ENCODE measurements at regions not wholly inside any gene's neighbourhood (a gene's known extent, or its start where the extent isn't known, plus 50 kb on each side); places are given as distances from the start of the nearest gene placed in this dataset.

DNA sequence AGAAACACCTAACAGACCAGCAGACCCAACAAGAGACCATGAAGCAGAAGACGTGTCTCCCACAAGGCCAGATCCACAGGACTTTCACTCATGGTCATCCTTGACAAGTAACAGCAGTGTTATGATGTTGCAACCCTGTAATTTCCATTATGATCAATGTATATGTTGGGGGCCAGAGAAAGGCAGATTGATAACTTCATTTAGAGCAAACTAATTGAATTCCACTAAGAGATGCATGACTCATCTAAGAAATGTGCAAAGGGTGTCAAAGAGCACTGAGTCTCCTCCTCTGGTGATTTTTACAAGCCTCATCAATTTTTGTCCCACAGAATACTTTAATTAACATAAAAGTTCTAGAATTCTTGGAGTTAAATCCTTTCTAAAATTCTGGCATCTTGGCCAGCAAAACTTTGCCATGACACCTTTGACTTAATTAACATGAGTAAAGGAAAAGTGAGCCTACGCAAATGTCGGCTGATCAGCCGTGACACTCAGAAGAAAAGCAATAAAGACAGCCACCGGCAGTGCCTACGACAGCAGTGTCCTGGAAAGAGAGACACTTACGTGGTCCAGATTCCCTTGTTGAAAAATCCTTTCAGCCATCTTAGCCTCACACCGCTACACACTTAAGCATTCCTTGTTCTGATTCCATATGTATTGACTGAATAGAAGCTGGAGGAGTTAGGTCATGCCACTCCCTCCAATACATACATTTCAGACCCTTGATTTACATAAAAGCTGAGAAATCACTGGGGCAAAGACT, 370.2 kb upstream of the CCDC196 start:
- no peak overlapping the region for H3K4me3 ChIP-seq
- no peak overlapping the region for H3K27ac ChIP-seq
- no peaks in the 10 kb centered on the region for H3K4me1 ChIP-seq
- no peaks in the 10 kb centered on the region for H3K36me3 ChIP-seq
- DNase-seq = no peak
- H3K27me3 ChIP-seq = no peaks in the 10 kb centered on the region
- H3K9me3 ChIP-seq = no peaks in the 10 kb centered on the region
- TF ChIP-seq POLR2A (IDR thresholded peaks at IDR 0.05) = no peak
- TF ChIP-seq CTCF (IDR thresholded peaks at IDR 0.05) = no peak

DNA sequence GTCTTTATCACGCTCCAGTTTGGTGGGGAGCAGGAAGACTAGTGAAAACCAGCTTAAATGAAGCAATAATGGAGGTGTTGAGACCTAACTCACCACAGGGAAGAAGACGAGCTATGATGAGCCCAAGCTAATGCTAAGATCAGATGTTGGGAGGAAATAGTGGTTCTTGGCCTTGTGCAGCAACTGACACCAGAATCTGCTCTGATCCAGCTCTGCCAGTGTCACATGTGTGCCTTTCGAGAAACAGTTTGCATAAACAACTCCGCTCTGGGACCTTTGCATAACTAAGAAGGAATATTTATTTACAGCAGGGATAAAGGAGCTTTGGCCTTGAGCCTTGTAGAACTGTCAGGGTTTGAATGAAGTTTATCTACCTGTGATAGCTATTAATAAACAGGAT, 369.4 kb upstream of the CCDC196 start:
- no peak for DNase-seq
- Histone ChIP-seq H3K4me1 (no peaks in the 10 kb centered on the region), H3K36me3 (no peaks in the 10 kb centered on the region), H3K4me3 (no peak overlapping the region), H3K9me3 (no peaks in the 10 kb centered on the region), H3K27ac (no peak overlapping the region), H3K27me3 (no peaks in the 10 kb centered on the region)
- TF ChIP-seq CTCF (IDR thresholded peaks at IDR 0.05) = no peak
- no peak for TF ChIP-seq POLR2A (IDR thresholded peaks at IDR 0.05)

DNA sequence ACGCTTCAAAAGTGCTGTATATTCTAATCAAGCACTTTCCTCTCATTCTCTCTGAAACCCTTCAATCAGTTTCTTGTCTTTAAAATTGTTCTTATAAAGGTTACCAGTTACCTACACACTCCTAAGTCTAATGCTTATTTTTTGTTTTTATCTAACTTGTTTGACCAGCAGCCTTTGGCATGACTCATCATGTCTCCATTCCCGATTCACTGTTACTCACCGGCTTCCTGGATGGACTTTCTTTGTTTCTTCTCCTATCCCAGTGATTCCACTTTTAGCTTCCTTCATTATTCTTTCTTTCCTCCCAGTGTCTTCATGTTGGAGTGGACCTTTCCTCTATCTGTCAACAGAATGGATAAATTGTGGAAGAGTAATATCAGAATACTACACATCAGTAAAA, 368.6 kb upstream of the CCDC196 start:
- Histone ChIP-seq H3K27me3 (no peaks in the 10 kb centered on the region), H3K4me1 (no peaks in the 10 kb centered on the region), H3K27ac (no peak overlapping the region), H3K9me3 (no peaks in the 10 kb centered on the region), H3K36me3 (no peaks in the 10 kb centered on the region), H3K4me3 (no peak overlapping the region)
- DNase-seq = no peak
- TF ChIP-seq CTCF (IDR thresholded peaks at IDR 0.05) (no peak), POLR2A (IDR thresholded peaks at IDR 0.05) (no peak)

- H3K4me1 ChIP-seq = no peaks in the 10 kb centered on the region
- H3K36me3 ChIP-seq = no peaks in the 10 kb centered on the region
- DNase-seq = no peak
- H3K4me3 ChIP-seq = no peak overlapping the region
- TF ChIP-seq CTCF (IDR thresholded peaks at IDR 0.05) (no peak), POLR2A (IDR thresholded peaks at IDR 0.05) (no peak)
- H3K27me3 ChIP-seq = no peaks in the 10 kb centered on the region
- no peak overlapping the region for H3K27ac ChIP-seq
- no peaks in the 10 kb centered on the region for H3K9me3 ChIP-seq
Measured at GRCh38 chr14:66119606-66120231, 366.5 kb upstream of the CCDC196 start.

GRCh38 chr14:66120402-66120801, 365.8 kb upstream of the CCDC196 start:
- Histone ChIP-seq H3K27me3 (no peaks in the 10 kb centered on the region), H3K27ac (no peak overlapping the region), H3K36me3 (no peaks in the 10 kb centered on the region), H3K4me1 (no peaks in the 10 kb centered on the region), H3K4me3 (no peak overlapping the region), H3K9me3 (no peaks in the 10 kb centered on the region)
- TF ChIP-seq CTCF (IDR thresholded peaks at IDR 0.05) = no peak
- TF ChIP-seq POLR2A (IDR thresholded peaks at IDR 0.05) = no peak
- no peak for DNase-seq

Measured in Peyer's patch (tissue), 4 donors.